Breast epithelium (tissue), 3 donors: ENCODE measurements at regions not wholly inside any gene's neighbourhood (a gene's known extent, or its start where the extent isn't known, plus 50 kb on each side); places are given as distances from the start of the nearest gene placed in this dataset.
"Not testable (repeated sequence)": the region's sequence is repeated elsewhere in the genome, so short reads cannot be mapped to it uniquely, and the experiment has no call there.

Experiments used
- CTCF ChIP-seq, 3 donors: fragments of 450-650 bp; IDR thresholded peaks; one replicate each; pipeline ENCODE4 v1.5.1; 2016 to 2017; ENCODE audit warnings: antibody characterized with exemption in 3 of 3, mild to moderate bottlenecking in 3 of 3, moderate library complexity in 3 of 3
- POLR2A ChIP-seq: fragments of 450-650 bp; IDR thresholded peaks from one replicate; pipeline ENCODE4 v1.6.1; 2016; ENCODE audit warnings: antibody characterized with exemption, mild to moderate bottlenecking, moderate library complexity
- POLR2AphosphoS5 ChIP-seq, 3 donors: sonication (generic); formaldehyde crosslinking; IDR thresholded peaks; one replicate each; pipeline ENCODE4 v1.6.1; 2017; ENCODE audit warnings: antibody characterized with exemption in 3 of 3

GRCh38 chr1:814543-814942 lies 109.2 kb upstream of the SAMD11 start:
- TF ChIP-seq CTCF (IDR thresholded peaks at IDR 0.05); POLR2AphosphoS5 (IDR thresholded peaks at IDR 0.05); POLR2A: not testable (repeated sequence)
